IPS-11a (cell line): ENCODE measurements at regions not wholly inside any gene's neighbourhood (a gene's known extent, or its start where the extent isn't known, plus 50 kb on each side); places are given as distances from the start of the nearest gene placed in this dataset.
"Not testable (repeated sequence)": the region's sequence is repeated elsewhere in the genome, so short reads cannot be mapped to it uniquely, and the experiment has no call there.

Source experiments
- H3K4me3 ChIP-seq: one replicate; pipeline ENCODE4 v1.5.1; 2013; ENCODE audit warnings: low read depth, low read length, control low read depth

DNA sequence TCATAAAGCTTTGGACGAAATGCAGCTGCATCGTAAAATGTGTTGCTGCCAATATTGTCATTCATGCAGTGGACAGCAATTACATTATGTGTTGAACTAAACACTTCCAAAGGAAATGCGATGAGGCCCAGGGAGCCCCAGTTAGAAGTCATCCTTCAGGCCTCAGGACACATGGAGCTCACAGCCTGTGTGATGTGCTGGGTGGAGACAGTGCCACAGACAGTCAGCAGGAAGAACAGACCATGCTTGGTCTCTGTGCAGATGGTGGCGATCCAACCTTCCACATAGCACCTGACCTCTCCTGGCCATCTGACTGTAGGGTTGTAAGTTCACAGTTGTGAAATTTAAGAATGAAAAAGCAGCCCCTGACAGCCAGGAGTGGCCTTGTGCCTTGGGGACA, 118.3 kb upstream of the ALKAL2 start:
- H3K4me3 ChIP-seq, result no peak overlapping the region

DNA sequence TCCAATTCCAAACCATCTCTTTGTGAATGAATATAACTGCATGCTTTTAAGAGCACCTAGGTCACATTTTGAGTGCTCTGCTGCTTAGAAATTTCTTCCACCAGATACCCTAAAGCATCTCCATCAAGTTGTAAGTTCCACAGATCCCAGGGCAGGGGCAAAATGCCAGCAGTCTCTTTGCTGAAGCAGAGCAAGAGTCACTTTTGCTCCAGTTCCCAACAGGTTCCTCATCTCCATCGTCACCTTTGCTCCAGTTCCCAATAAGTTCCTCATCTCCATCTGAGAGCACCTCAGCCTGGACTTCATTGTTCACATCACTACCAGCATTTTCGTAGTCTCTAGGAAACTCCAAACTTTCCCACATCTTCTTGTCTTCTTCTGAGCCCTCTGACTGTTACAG, 116.7 kb upstream of the ALKAL2 start:
- no peak overlapping the region for H3K4me3 ChIP-seq

DNA sequence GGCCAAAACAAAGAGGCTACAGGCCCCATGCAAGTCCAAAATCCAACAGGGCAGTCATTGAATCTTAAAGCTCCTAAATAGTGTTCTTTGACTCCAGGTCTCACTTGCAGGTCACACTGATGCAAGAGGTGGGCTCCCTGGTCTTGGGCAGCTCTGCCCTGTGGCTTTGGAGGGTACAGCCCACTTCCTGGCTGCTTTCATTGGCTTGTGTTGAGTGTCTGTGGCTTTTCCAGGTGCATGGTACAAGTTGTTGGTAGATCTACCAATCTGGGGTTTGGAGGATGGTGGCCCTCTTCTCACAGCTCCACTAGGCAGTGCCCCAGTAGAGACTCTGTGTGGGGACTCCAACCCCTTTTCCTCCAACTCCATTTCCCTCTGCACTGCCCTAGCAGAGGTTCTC, 115.8 kb upstream of the ALKAL2 start:
- no peak overlapping the region for H3K4me3 ChIP-seq

DNA sequence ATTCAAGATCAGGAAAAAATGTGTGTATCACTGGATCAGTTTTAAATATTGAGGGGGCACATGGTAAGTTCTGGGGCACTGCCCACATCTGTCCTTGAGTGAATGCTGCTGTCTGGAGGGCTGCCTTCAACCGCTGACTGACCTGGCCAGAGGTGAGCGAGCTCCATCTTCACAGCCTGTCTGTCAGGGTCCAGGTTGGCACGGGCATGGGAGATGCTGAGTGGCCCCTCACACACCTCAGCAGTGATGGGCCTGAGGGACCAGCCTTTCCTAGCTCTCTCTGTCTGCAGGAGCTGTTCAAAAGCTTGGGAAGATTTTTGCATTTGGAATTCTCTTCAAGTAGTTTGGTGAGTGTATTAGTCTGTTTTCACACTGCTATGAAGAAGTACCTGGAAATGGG, 114.8 kb upstream of the ALKAL2 start:
- no peak overlapping the region for H3K4me3 ChIP-seq

DNA sequence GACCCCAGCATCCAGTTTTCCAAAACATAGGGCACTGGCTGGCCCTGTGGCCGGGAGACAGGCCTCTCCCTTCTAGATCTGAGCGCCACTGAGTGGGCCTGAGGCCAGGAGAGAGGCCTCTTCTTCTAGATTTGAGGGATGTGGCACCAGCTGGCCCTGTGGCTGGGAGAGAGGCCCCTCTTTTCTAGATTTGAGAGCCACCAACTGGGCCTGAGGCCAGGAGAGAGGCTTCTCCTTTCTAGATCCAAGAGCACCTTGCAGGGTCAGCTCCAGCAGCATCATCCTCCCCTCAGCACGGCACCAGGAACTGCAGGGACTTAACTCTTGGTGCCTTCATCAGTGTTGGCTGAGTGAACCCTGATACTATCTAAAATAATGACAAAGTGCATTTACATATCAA, 114.3 kb upstream of the ALKAL2 start:
- no peak overlapping the region for H3K4me3 ChIP-seq

DNA sequence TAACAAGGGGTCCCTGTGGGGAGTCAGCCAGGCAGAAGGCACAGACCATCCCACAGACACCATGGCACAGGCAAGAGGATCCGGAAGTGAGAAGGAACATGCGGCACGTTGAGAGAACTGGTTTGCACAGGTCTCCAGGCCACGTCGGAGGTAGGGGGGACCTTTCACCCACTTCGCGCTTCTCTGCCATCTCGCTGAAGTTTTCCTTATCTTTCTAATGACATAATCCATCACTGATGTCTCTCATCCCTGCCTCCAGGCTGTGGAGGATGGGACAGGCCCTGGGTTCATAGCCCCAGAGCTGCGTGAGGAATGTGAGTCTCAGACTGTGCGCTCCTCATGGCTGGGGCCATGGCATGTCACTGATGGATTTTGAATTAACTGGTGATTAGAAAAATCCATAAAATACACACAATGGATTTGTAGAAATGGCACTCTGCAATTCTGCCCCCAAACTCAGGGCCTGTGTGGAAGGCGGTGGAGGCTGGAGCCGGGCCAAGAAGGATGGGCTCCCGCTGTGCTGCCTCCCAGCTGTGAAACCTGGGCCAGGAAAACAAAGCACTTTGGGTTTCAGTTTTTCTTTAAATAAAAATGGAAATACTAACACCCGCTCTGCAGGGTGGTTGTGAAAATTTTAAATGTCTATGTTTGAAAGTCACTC, 113.3 kb upstream of the ALKAL2 start:
- no peak overlapping the region for H3K4me3 ChIP-seq

DNA sequence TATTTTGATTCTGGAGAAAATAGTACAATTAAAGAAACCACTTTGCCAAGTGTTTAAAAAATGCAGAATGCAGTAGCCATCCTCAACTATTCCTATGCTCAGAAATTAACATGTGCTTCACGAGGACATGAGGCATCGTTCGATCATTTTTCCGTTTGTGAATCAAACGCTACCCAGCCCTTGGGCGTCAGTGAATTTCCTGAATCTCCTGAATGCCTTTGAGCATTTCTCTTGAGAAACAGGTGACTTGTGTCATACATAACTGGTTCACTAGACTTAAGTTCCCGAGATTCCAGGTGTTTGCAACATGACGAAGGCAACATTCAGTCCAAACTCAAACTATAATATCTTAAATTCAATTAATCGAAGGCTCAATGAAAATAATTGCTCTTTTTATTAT, 110.0 kb upstream of the ALKAL2 start:
- H3K4me3 ChIP-seq, result no peak overlapping the region

DNA sequence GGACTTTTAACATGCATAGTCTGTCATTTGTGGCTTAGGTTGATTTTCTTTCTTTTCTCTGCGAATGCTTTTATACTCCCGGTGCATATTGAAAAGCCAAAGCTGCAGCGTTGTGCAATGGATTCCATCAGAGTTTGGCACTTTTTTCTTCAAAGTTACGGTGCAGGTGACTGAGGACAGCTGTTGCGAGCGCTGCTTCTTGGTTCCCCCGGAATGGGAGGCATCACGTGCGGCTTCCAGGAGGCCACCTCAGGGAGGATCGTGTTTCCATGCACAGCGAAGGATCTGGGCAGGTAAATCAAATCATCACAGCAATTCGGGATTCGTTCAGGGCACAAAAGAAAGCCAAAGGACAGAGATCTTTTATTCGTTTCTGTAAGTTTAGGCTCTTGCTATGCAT, 109.6 kb upstream of the ALKAL2 start:
- H3K4me3 ChIP-seq, result no peak overlapping the region

DNA sequence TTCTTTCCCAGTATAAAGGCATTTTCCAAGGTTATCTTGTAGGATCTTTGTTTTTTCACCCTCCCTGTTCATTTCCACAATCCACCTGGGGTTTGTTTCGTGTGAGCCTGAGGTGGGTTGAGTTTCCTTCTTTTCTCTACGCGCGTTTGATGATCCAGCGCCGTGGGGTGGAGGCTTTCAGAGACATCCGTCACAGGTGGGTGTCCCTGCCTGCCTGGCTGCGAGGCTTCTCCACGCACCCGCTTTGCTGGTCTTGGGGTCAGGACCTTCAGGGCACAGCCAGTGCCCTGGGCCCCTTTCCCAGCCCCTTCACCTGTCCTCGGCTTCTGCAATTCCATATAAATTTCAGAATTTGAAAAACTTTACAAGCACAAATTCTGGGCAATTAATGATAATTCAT, 109.0 kb upstream of the ALKAL2 start:
- H3K4me3 ChIP-seq, result no peak overlapping the region

DNA sequence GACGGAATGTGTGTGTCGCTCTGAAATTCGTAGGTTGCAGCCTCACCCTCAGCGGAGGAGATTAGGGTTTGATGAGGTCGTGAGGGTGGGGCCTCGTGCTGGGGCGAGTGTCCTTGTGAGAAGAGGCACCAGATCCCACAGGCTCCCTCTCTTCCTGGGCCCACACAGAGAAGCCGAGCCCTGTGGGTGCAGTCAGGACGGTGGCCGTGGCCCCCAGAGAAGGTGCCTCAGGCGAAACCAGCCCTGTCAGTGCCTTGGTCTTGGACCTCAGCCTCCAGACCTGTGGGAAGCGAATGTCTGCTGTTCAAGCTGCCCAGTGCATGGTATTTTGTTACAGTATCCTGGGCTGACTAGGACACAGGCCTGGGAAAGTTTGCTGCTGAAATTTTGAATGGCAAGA, 108.0 kb upstream of the ALKAL2 start:
- H3K4me3 ChIP-seq, result no peak overlapping the region

DNA sequence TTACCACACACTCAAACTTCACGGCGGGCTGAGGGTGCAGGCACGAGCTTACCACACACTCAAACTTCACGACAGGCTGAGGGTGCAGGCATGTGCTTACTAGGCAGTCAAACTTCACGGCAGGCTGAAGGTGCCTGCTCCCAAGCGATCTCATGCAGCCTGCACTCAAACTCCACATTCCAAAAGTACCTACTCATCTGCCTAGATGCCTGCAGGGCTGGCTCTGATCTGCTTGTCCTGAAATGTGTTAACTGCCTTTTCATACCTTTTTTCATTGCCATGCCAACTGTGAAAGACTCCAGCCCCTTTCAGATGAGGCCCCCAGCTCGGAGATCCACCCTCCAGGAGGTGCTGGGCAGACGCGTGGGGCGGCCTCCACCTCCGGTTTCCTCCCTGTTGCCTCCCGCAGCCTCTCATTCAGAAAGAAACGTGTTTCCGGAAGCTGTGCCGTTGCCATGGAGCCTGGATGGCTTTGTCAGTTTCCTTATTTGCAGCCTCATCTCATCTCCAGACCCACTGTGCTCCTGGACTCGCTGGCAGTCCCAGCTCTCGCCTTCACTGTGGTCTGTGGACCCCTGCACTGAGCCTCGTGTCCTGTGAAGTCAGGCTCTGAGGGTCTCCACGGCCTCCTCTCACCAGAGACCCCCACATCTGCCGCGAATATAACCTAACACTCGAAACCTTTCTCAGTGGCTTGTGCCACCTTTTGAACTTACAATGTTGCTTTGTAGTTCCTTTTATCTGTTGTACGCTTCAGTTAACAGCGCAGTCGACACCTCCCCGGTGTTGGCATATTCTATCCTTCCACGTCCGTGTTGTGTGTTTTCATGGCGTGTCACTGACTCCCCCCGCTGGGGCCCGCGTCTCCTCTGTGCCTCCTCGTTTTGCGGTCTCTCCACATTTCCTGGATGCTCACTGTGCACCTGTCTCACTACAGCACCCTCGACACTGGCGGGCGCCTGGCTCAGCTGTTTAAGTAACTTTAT, 106.1 kb upstream of the ALKAL2 start:
- no peak overlapping the region for H3K4me3 ChIP-seq

DNA sequence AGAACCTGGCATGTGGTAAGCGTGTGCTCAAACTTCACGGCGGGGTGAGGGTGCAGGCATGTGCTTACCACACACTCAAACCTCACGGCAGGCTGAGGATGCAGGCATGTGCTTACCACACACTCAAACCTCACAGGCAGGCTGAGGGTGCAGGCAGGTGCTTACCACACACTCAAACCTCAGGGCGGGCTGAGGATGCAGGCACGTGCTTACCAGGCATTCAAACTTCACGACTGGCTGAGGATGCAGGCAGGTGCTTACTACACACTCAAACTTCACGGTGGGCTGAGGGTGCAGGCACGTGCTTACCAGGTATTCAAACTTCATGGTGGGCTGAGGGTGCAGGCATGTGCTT, 105.0 kb upstream of the ALKAL2 start:
- no peak overlapping the region for H3K4me3 ChIP-seq

DNA sequence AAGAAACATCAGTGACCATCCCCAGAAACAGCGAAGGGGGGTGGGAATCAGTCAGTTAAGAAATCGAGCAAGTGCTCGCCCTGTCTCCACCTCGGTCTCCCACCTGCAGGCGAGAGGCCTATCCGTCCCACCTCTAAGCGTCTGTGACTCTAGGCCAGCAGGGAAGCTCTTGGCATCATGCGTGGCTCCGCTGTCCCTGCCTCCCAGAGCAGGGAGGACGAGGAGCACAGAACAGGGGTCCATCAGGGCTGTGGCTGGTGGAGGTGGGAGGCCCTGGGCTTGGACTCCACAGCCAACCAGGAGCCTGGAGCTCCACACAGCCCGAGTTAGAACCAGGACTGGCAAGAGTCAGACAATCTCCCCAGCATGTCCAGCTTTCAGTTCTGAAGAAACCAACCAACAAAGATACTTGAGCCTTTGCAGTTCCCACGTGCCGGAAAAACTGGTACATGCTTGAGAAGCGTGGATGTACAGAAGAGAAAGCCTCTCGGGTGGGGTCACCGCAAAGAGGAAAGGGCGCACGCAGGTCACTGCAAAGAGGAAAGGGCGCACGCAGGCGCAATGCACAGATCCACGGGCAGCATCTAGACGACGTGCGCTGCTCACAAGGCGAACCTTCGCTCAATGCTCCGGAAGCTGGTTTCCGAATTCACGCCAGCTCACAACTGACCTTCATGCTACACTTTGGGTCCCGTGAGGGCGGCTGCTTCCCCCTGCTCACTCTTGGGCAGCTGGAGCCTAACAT, 104.5 kb upstream of the ALKAL2 start:
- no peak overlapping the region for H3K4me3 ChIP-seq

DNA sequence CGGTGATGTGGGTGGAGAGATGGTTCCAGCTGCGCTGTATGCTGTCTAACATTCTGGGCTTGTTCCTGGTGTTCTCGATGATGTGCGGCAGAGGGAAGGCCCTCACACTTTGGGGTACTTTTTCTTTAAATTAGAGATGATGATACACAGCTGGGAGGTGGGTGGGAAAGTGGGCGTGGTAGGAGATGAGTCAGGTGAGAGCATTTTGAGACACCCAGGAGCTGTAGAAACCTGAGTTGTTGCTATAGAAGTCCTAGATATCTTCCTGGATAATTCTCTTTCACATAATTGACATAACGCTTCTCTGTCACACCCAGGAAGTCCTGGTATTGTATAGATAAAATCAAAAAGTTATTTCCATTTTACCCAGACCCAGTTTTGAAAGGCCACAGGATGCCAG, 103.8 kb upstream of the ALKAL2 start:
- no peak overlapping the region for H3K4me3 ChIP-seq

DNA sequence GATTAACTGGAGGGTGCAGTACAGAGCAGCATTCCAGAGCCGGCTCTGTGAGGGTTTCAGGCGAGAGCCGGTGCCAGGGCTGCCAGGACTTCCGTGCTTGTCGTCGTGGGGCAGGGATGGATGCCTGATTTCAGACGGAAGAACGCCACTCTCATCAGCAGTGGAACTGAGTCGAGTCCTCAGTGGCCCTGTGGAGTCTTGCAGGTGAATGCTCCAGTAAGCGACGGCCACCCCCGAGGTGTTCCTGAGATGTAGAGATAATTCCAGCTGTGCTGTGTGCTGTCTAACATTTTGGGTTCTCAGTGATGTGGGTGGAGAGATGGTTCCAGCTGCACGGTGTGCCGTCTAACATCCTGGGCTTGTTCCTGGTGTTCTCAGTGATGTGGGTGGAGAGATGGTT, 103.1 kb upstream of the ALKAL2 start:
- no peak overlapping the region for H3K4me3 ChIP-seq

DNA sequence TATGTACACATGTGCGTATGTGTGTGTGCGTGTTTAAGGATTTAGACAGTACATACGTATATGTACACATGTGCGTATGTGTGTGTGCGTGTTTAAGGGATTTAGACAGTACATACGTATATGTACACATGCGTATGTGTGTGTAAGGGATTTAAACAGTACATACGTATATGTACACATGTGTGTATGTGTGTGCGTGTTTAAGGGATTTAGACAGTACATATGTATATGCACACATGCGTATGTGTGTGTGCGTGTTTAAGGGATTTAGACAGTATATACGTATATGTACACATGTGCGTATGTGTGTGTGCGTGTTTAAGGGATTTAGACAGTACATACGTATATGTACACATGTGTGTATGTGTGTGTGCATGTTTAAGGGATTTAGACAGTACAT, 102.1 kb upstream of the ALKAL2 start:
- not testable (repeated sequence) for H3K4me3 ChIP-seq

DNA sequence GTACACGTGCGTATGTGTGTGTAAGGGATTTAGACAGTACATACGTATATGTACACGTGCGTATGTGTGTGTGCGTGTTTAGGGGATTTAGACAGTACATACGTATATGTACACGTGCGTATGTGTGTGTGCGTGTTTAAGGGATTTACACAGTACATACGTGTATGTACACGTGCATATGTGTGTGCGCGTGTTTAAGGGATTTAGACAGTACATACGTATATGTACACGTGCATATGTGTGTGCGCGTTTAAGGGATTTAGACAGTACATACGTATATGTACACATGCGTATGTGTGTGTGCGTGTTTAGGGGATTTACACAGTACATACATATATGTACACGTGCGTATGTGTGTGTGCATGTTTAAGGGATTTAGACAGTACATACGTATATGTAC, 100.9 kb upstream of the ALKAL2 start:
- not testable (repeated sequence) for H3K4me3 ChIP-seq

DNA sequence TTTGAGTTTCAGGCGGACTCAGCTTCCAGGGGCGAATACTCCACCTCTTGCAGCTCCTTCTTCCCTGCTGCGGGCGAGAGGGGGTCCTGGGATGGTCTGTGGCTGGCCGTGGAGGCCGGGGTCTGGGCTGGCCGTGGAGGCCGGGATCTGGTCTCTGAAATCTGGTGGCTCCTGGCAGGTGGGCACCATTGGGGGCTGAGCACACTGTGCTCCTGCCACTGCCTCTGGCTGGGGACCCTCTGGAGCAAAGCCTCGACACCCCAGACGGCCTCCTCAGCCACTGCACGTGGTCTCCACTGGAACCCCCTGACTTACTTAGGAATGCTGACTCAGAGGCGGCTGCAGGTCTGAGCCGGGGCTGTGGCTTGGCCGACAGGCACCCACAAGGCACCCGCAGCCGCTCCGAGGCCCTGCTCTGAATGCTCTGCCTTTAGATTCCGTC, 100.1 kb upstream of the ALKAL2 start:
- H3K4me3 ChIP-seq, result no peak overlapping the region

DNA sequence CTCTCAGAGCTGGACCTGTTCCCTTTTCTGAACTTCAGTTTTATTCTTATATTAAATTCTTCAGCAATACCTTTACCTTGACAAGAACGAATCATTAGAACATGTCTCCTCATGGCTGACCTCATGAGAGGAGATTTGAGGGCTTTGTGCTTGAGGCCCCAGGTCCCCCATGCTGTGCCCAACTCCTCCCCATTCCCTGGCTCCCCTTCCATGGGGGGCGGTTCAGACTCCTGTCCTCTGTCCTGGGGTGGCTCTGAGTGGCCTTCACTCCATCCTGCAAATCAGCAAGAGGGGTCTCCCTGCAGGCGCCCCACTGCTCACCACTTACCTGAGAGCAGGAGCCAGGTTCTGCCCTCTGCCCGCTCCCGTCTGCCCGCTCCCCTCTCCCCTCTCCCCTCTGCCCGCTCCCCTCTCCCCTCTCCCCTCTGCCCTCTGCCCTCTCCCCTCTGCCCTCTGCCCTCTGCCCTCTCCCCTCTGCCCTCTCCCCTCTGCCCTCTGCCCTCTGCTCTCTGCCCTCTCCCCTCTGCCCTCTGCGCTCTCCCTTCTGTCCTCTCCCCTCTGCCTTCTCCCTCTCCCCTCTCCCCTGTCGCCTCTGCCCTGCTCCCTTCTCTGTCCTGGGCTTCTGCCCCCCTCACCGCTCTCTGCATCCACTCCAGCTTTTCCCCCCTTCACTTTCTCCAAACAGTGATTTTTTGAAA, 98.7 kb upstream of the ALKAL2 start:
- H3K4me3 ChIP-seq, result no peak overlapping the region

DNA sequence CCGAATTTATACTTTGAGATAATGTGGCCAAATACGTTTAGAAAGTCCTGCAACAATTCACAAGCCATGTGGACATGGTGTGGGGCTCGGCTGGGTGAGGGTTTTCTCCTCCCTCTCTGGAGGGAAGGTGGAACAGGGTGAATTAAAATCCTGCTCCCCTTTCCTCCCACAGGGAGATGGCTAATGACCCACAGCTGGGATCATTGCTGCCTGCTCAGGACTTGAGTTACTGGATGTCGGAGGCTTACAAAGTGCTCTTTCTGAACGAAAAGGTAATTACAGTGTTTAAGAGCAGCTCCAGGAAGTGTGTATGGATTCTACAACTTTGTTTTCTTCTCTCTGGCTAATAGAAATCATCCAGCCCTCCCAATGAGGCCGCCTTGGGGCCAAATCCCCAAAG, 97.9 kb upstream of the ALKAL2 start:
- no peak overlapping the region for H3K4me3 ChIP-seq

DNA sequence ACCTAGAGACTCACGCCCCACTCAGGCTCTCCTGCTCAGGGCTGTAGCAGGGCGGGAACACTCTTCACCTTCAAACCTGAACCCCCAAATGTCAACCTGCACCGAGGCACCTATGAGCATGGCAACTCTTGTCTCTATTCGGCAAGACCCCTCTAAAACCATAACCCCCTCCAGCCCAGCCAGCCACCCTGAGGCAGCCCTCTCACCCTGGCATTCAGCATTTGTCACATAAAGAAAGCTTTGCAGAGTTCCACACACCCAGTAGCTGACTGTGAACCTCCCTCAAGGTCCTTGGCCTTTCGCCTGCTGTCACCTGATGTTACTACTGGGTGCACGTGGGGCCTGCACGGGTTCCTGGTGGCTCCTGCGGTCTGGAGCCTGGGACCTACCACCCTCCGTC, 97.2 kb upstream of the ALKAL2 start:
- H3K4me3 ChIP-seq, result no peak overlapping the region
